Testis (tissue), 2 donors: ENCODE measurements at regions not wholly inside any gene's neighbourhood (a gene's known extent, or its start where the extent isn't known, plus 50 kb on each side); places are given as distances from the start of the nearest gene placed in this dataset.

Experiments
- POLR2A ChIP-seq: fragments of 450-650 bp; IDR thresholded peaks from one replicate; pipeline ENCODE4 v1.6.1; 2017; ENCODE audit warnings: antibody characterized with exemption, mild to moderate bottlenecking, moderate library complexity
- TF ChIP-seq, protein P1 (sequence below), 3 experiments: fragments of 450-650 bp in 2 of 3; fragments of 200-600 bp in 1 of 3; sonication (generic) in 1 of 3; IDR thresholded peaks; one replicate each; pipeline ENCODE4 v1.5.1; 2016 to 2019; ENCODE audit warnings: antibody characterized with exemption in 3 of 3, mild to moderate bottlenecking in 2 of 3, moderate library complexity in 1 of 3

DNA sequence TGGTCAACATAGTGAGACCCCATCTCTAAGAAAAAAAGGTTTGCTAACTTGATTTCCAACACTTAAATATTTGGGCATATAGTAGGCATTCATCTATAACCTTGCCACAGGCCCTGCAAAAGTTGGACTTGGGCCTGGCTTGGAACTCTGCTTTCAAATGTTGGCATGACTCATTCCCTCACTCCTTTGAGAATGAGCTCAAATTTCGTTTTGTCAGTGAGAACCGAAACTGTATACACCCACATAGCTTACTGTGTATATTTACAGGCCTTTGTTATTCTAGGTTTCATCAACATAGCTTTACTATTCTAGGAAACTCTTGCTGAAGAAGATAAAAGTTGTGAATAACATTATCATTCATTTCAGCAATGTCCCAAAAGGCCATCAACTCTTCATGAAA, 88.7 kb upstream of the ELOVL6 start:
- TF ChIP-seq, protein P1, sequence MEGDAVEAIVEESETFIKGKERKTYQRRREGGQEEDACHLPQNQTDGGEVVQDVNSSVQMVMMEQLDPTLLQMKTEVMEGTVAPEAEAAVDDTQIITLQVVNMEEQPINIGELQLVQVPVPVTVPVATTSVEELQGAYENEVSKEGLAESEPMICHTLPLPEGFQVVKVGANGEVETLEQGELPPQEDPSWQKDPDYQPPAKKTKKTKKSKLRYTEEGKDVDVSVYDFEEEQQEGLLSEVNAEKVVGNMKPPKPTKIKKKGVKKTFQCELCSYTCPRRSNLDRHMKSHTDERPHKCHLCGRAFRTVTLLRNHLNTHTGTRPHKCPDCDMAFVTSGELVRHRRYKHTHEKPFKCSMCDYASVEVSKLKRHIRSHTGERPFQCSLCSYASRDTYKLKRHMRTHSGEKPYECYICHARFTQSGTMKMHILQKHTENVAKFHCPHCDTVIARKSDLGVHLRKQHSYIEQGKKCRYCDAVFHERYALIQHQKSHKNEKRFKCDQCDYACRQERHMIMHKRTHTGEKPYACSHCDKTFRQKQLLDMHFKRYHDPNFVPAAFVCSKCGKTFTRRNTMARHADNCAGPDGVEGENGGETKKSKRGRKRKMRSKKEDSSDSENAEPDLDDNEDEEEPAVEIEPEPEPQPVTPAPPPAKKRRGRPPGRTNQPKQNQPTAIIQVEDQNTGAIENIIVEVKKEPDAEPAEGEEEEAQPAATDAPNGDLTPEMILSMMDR (IDR thresholded peaks at IDR 0.05) = no peak
- TF ChIP-seq POLR2A = no peak
